ENCODE measurements at regions not wholly inside any gene's neighbourhood (a gene's known extent, or its start where the extent isn't known, plus 50 kb on each side); places are given as distances from the start of the nearest gene placed in this dataset.

- POLR2A ChIA-PET: no interaction called here
- ATAC-seq (ENCODE audit: low read depth) (no peak), DNase-seq (no peak)
- intact Hi-C loops (cut with micrococcal nuclease): no loop called here
- no peak for TF ChIP-seq CTCF (IDR thresholded peaks at IDR 0.05)
- CTCF ChIA-PET: no interaction called here
- no peaks in the 10 kb centered on the region for H3K4me1 Mint-ChIP-seq
- H3K4me3 Mint-ChIP-seq: no peak overlapping the region
- no peaks in the 10 kb centered on the region for H3K36me3 Mint-ChIP-seq (ENCODE audit: low read depth)
- H3K27ac Mint-ChIP-seq: no peak overlapping the region
- H3K9me3 Mint-ChIP-seq: no peaks in the 10 kb centered on the region
- H3K27me3 Mint-ChIP-seq: peaks cover 6% of the 10 kb centered on the region
Observed at GRCh38 chr2:6744038-6744437, 121.7 kb downstream of the CMPK2 start.

GRCh38 chr2:6747433-6747832 is 118.3 kb downstream of the CMPK2 start:
- intact Hi-C loops (cut with micrococcal nuclease): no loop called here
- H3K27ac Mint-ChIP-seq: no peak overlapping the region
- POLR2A ChIA-PET: no interaction called here

GRCh38 chr2:6748406-6749067 is 117.2 kb downstream of the CMPK2 start:
- POLR2A ChIA-PET: no interaction called here
- no peak for DNase-seq
- Mint-ChIP-seq H3K27ac (no peak overlapping the region), H3K4me1 (no peaks in the 10 kb centered on the region), H3K9me3 (no peaks in the 10 kb centered on the region), H3K36me3 (ENCODE audit: low read depth) (no peaks in the 10 kb centered on the region), H3K27me3 (peaks cover 10% of the 10 kb centered on the region), H3K4me3 (no peak overlapping the region)
- CTCF ChIA-PET: no interaction called here
- ATAC-seq (ENCODE audit: low read depth): no peak
- TF ChIP-seq CTCF (IDR thresholded peaks at IDR 0.05): no peak
- intact Hi-C loops (cut with micrococcal nuclease): no loop called here

More at GRCh38 chr2:6747433-6747832, 118.3 kb downstream of the CMPK2 start:
- TF ChIP-seq CTCF (IDR thresholded peaks at IDR 0.05): no peak
- no peak overlapping the region for H3K4me3 Mint-ChIP-seq
- H3K27me3 Mint-ChIP-seq: peaks cover 9% of the 10 kb centered on the region
- no peak for ATAC-seq (ENCODE audit: low read depth)
- CTCF ChIA-PET: no interaction called here
- H3K4me1 Mint-ChIP-seq: no peaks in the 10 kb centered on the region
- no peaks in the 10 kb centered on the region for H3K9me3 Mint-ChIP-seq
- H3K36me3 Mint-ChIP-seq (ENCODE audit: low read depth): no peaks in the 10 kb centered on the region
- DNase-seq: no peak

GRCh38 chr2:6749962-6750361 is 115.7 kb downstream of the CMPK2 start:
- Mint-ChIP-seq H3K27ac (no peak overlapping the region), H3K9me3 (no peaks in the 10 kb centered on the region), H3K4me1 (no peaks in the 10 kb centered on the region), H3K27me3 (peaks cover 10% of the 10 kb centered on the region), H3K4me3 (no peak overlapping the region), H3K36me3 (ENCODE audit: low read depth) (no peaks in the 10 kb centered on the region)
- no peak for TF ChIP-seq CTCF (IDR thresholded peaks at IDR 0.05)
- ATAC-seq (ENCODE audit: low read depth) (no peak), DNase-seq (no peak)
- ChIA-PET POLR2A (no interaction called here), CTCF (no interaction called here)
- intact Hi-C loops (cut with micrococcal nuclease): no loop called here

GRCh38 chr2:6750411-6751158 is 115.1 kb downstream of the CMPK2 start:
- CTCF ChIA-PET: no interaction called here

More at GRCh38 chr2:6750411-6751158, 115.1 kb downstream of the CMPK2 start:
- DNase-seq (no peak), ATAC-seq (ENCODE audit: low read depth) (no peak)
- no peak for TF ChIP-seq CTCF (IDR thresholded peaks at IDR 0.05)
- intact Hi-C loops (cut with micrococcal nuclease): no loop called here
- peaks cover 10% of the 10 kb centered on the region for H3K27me3 Mint-ChIP-seq
- no peaks in the 10 kb centered on the region for H3K36me3 Mint-ChIP-seq (ENCODE audit: low read depth)
- no peak overlapping the region for H3K27ac Mint-ChIP-seq
- H3K4me1 Mint-ChIP-seq: no peaks in the 10 kb centered on the region
- POLR2A ChIA-PET: no interaction called here
- no peak overlapping the region for H3K4me3 Mint-ChIP-seq
- H3K9me3 Mint-ChIP-seq: no peaks in the 10 kb centered on the region

Measured in activated B cell treated with CpG ODN at 0.5 μM for 24 hours (primary cell).